Right lobe of liver (tissue), 6 donors: ENCODE measurements at regions not wholly inside any gene's neighbourhood (a gene's known extent, or its start where the extent isn't known, plus 50 kb on each side); places are given as distances from the start of the nearest gene placed in this dataset.
A peak's percentile ranks its signal among the peaks of the same experiment; 100 is the strongest.

Experiments
- ATAC-seq, 4 donors: fragments of 200-7000 bp; cut with Tn5 transposase; one replicate each; pipeline ENCODE4 v1.9.1; 2020; ENCODE audit warnings: mild to moderate bottlenecking in 4 of 4, moderate library complexity in 4 of 4
- DNase-seq, 3 donors: peaks; one replicate each; pipeline ENCODE4 v3.0.0-alpha.2; 2020
- H3K27ac ChIP-seq, 3 donors: fragments of 200-600 bp; one replicate each; pipeline ENCODE4 v1.8.0; 2022
- H3K27me3 ChIP-seq, 2 donors: fragments of 200-600 bp; one replicate each; pipeline ENCODE4 v1.8.0; 2022
- H3K36me3 ChIP-seq, 4 donors: fragments of 200-600 bp; sonication (generic) in 1 of 4; one replicate each; pipeline versions ENCODE4 v1.5.1 to v1.8.0; 2017 to 2022; ENCODE audit warnings: control low read depth in 1 of 4
- H3K4me1 ChIP-seq, 4 donors: fragments of 200-600 bp; sonication (generic) in 1 of 4; one replicate each; pipeline versions ENCODE4 v1.5.1 to v1.8.0; 2017 to 2022; ENCODE audit warnings: control low read depth in 1 of 4
- H3K4me3 ChIP-seq, 3 donors: fragments of 200-600 bp; one replicate each; pipeline ENCODE4 v1.8.0; 2022
- H3K9me3 ChIP-seq, 4 donors: fragments of 200-600 bp; sonication (generic) in 1 of 4; one replicate each; pipeline versions ENCODE4 v1.5.1 to v1.8.0; 2017 to 2022; ENCODE audit warnings: control low read depth in 1 of 4
- POLR2A ChIP-seq: fragments of 450-650 bp; IDR thresholded peaks from one replicate; pipeline ENCODE4 v1.6.1; 2017; ENCODE audit warnings: antibody characterized with exemption, mild to moderate bottlenecking
- WGBS: methylation state at CpG from one replicate; pipeline ENCODE4 v1.1.6; 2018; ENCODE audit warnings: low coverage, low lambda C conversion rate; ENCODE audit not compliant: insufficient coverage; ENCODE audit errors: missing lambda C conversion rate; 5-methylcytosine and 5-hydroxymethylcytosine counted together
- intact Hi-C, 2 donors: fragments of 100-400 bp; cut with DNase I; formaldehyde crosslinking; loops; one replicate each; pipeline versions ENCODE4 v1.11.2 to v1.14.1; 2022
- TF ChIP-seq, protein P1 (sequence below), 4 donors: fragments of 200-600 bp in 3 of 4; fragments of 450-650 bp in 1 of 4; IDR thresholded peaks; one replicate each; pipeline versions ENCODE4 v1.5.1 to v1.8.0; 2016 to 2022; ENCODE audit warnings: antibody characterized with exemption in 4 of 4, mild to moderate bottlenecking in 2 of 4
- donor health status: DM: no; HTN: yes; CAD: no.
- donor health status: DM: no; HTN: no; CAD: no.
- donor health status: DM: no; HTN: no; CAD: no.
- donor health status: DM: no; HTN: yes; CAD: no.
- donor health status: DM: no; HTN: yes; CAD: no.

DNA sequence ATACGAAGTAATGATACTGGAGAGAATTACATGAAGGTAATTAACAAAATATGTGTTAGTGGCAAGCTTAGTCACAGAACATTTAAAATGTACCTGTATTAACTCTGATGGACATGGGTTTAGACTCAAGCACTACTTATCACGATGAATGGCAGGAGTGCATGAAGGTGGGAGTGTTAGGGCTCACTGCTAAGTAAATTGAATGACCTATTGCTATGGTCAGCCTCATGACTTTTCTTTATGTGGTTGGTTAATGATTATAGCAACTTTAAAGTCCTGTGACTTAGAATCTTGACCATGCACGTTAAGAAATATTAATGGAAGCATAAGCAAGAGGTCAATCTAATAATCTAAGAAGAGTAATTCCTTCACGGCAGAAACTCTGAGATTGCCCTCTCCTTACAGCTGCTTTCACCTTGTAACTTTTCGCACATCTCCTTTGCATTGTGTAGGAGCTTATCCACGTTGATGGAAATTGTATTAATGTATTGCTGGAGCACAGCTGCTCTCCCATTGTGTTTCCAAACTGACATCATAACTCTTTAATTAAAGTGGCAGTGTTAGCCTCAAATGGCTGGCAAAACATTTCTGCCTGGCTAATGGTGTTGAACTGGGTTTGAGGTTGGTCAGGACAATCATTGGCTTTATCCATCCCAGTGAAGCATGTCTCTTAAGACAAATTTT lies 114.5 kb downstream of the RXFP2 start:
- DNase-seq (no peak), ATAC-seq (no peak)
- Histone ChIP-seq H3K27me3 (no peaks in the 10 kb centered on the region), H3K27ac (no peak overlapping the region), H3K4me1 (no peaks in the 10 kb centered on the region), H3K9me3 (no peaks in the 10 kb centered on the region), H3K36me3 (no peaks in the 10 kb centered on the region), H3K4me3 (no peak overlapping the region)
- intact Hi-C loops, result no loop called here
- no peak for TF ChIP-seq POLR2A
- TF ChIP-seq, protein P1, sequence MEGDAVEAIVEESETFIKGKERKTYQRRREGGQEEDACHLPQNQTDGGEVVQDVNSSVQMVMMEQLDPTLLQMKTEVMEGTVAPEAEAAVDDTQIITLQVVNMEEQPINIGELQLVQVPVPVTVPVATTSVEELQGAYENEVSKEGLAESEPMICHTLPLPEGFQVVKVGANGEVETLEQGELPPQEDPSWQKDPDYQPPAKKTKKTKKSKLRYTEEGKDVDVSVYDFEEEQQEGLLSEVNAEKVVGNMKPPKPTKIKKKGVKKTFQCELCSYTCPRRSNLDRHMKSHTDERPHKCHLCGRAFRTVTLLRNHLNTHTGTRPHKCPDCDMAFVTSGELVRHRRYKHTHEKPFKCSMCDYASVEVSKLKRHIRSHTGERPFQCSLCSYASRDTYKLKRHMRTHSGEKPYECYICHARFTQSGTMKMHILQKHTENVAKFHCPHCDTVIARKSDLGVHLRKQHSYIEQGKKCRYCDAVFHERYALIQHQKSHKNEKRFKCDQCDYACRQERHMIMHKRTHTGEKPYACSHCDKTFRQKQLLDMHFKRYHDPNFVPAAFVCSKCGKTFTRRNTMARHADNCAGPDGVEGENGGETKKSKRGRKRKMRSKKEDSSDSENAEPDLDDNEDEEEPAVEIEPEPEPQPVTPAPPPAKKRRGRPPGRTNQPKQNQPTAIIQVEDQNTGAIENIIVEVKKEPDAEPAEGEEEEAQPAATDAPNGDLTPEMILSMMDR (IDR thresholded peaks at IDR 0.05), result no peak
- WGBS, result 75% methylated on average over 6 of the region's 6 CpGs

DNA sequence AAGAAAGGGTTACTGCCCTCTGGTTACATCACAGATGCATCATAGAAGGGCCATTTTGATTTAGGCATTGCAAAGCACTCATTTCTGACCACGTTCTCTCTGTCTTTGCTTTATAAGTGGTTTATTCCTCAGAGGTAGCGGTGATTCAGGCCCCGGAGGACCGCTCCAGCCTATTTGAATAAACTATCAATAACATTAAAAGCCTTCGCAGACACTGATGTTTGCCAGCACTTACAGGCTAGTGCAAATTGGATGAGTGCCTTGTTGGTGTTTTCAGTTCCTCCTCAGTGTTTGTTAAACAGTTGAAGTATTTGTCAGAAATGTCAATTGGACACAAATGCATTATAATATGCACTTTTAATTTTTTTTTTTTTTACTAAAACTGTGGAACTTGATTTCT lies 120.2 kb downstream of the RXFP2 start:
- ATAC-seq (peak; percentile 61 to 73 (median 71)), DNase-seq (no peak)
- peak overlapping the region in 1 of 3 donors; percentile 45 for H3K27ac ChIP-seq
- no peaks in the 10 kb centered on the region for H3K27me3 ChIP-seq
- H3K4me1 ChIP-seq, result peaks cover 0 to 11% (median 5%) of the 10 kb centered on the region in 4 donors
- no peaks in the 10 kb centered on the region for H3K36me3 ChIP-seq
- intact Hi-C loops, result no loop called here
- TF ChIP-seq, protein P1 (IDR thresholded peaks at IDR 0.05), result no peak
- TF ChIP-seq POLR2A, result no peak
- no peaks in the 10 kb centered on the region for H3K9me3 ChIP-seq
- WGBS, result 32% methylated on average over 5 of the region's 5 CpGs
- H3K4me3 ChIP-seq, result no peak overlapping the region

DNA sequence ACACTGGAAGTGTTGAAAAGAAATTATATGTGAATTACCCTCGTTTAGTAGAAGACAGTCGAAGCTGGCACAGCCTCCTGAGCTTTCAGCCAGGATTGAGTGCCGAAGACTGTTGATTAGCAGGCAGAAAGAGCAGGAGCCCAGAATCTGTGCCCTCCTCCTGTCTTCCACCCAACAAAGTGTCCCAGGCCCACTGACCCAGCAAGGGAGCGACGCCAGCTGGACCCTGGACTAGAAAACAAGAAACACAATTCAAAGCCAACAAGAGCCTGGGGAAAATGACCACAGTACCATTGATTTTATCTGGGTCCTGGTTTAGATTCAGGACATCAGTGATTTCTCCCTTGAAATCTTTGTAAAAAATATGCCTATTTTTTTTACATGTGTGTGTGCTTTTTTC lies 120.7 kb downstream of the RXFP2 start:
- no peaks in the 10 kb centered on the region for H3K36me3 ChIP-seq
- 20% methylated on average over 5 of the region's 5 CpGs for WGBS
- no peaks in the 10 kb centered on the region for H3K9me3 ChIP-seq
- DNase-seq, result peak; percentile 46 to 88 (median 83)
- H3K4me3 ChIP-seq, result no peak overlapping the region
- peak; percentile 80 to 93 (median 88) for ATAC-seq
- intact Hi-C loops, result no loop called here
- no peak for TF ChIP-seq POLR2A
- TF ChIP-seq, protein P1 (IDR thresholded peaks at IDR 0.05), result no peak
- H3K27me3 ChIP-seq, result no peaks in the 10 kb centered on the region
- peaks cover 0 to 11% (median 5%) of the 10 kb centered on the region in 4 donors for H3K4me1 ChIP-seq
- H3K27ac ChIP-seq, result peak overlapping the region in 2 of 3 donors; percentile 18 to 45

DNA sequence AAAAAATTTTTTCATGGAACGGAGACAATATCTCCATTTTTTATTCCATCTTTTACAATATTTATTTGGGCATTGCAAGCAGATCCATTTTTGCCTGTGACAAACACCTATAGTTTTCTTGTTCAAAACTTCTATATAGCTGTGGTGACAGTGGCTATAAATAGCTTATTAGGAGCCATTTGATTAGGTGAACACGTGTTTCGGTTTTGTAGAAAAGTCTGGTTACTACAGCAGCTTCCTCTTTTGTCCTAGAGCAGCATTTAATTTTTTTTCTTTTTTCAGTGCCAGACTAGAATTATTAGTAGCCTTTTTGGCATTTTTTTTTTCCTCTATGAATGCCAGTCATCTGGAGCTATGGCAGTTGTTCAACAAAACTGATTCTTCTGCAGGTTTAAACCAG lies 123.5 kb downstream of the RXFP2 start:
- no peak for ATAC-seq
- no peak for TF ChIP-seq POLR2A
- TF ChIP-seq, protein P1 (IDR thresholded peaks at IDR 0.05), result no peak
- Histone ChIP-seq H3K4me1 (peaks cover 0 to 17% (median 8%) of the 10 kb centered on the region in 4 donors), H3K9me3 (no peaks in the 10 kb centered on the region), H3K4me3 (no peak overlapping the region), H3K27ac (no peak overlapping the region), H3K27me3 (no peaks in the 10 kb centered on the region), H3K36me3 (no peaks in the 10 kb centered on the region)
- no peak for DNase-seq
- intact Hi-C loops, result no loop called here
- WGBS, result 59% methylated on average over 3 of the region's 3 CpGs
